IPS-20b (cell line): ENCODE measurements at regions not wholly inside any gene's neighbourhood (a gene's known extent, or its start where the extent isn't known, plus 50 kb on each side); places are given as distances from the start of the nearest gene placed in this dataset.
"Not testable (repeated sequence)": the region's sequence is repeated elsewhere in the genome, so short reads cannot be mapped to it uniquely, and the experiment has no call there.

Experiments used
- H3K27ac ChIP-seq: one replicate; pipeline ENCODE4 v1.5.1; 2013; ENCODE audit warnings: low read length
- H3K27me3 ChIP-seq: 2 replicates; pipeline ENCODE4 v1.6.1; 2013; ENCODE audit warnings: mild to moderate bottlenecking, low read length, inconsistent platforms; ENCODE audit not compliant: insufficient read depth
- H3K36me3 ChIP-seq: 2 replicates; pipeline ENCODE4 v1.6.1; 2013; ENCODE audit warnings: low read depth, mild to moderate bottlenecking, inconsistent platforms, low read length, moderate library complexity; ENCODE audit not compliant: insufficient read depth
- H3K4me1 ChIP-seq: 2 replicates; pipeline ENCODE4 v1.6.1; 2013; ENCODE audit warnings: mild to moderate bottlenecking, control low read depth, inconsistent platforms, low read length, moderate library complexity; ENCODE audit not compliant: insufficient read depth
- H3K4me3 ChIP-seq: 2 replicates; pipeline ENCODE4 v1.5.1; 2013; ENCODE audit warnings: mild to moderate bottlenecking, low read length, inconsistent platforms
- H3K9ac ChIP-seq: 2 replicates; pipeline ENCODE4 v1.6.1; 2013; ENCODE audit warnings: low read depth, mild to moderate bottlenecking, inconsistent platforms, low read length, moderate library complexity
- H3K9me3 ChIP-seq: 2 replicates; pipeline ENCODE4 v1.6.1; 2013; ENCODE audit warnings: mild to moderate bottlenecking, low read depth, low read length, inconsistent platforms; ENCODE audit not compliant: insufficient read depth

DNA sequence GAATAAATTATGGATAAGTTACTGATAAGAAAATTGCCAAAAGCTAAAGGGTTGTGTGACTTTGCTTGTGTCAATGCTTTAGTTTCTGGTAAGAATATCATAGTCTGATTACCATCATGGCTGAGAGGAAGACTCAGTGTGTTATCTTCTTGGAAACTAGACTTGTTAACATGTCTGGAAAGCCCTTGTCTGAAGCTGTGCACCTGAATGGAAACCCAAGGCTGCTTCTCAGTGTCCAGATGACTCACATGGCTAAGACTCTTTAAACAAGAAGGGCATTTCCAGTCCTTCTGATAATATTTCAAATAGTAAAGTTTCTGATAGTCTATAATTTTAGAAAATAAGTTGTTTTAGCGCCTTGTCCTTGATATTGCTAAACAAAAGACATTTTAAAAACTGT is 1092.7 kb downstream of the PLA2G4A start:
- Histone ChIP-seq H3K27ac (no peak overlapping the region), H3K27me3 (no peaks in the 10 kb centered on the region), H3K4me1 (no peaks in the 10 kb centered on the region), H3K36me3 (no peaks in the 10 kb centered on the region), H3K9me3 (no peaks in the 10 kb centered on the region), H3K4me3 (no peak overlapping the region), H3K9ac (no peak overlapping the region)

DNA sequence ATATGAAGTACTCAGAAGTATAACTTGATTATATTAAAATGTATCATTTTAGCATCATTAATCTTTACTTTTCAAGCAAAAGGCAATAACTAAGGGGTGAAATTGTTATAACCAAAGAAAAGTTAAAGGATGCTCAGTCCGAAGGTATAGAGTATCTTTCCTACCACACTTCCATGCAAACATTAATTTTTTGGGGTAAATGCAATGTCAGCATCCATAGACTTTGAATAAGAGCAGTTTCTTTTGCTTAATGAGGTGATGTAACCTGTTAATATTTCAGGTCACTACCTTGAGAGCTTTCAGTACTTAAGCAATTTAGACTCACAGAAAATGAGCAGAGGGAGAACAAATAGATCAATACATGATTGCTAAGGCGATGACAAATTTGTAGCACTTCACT is 1093.5 kb downstream of the PLA2G4A start:
- no peaks in the 10 kb centered on the region for H3K9me3 ChIP-seq
- H3K27ac ChIP-seq, result no peak overlapping the region
- no peaks in the 10 kb centered on the region for H3K27me3 ChIP-seq
- no peaks in the 10 kb centered on the region for H3K4me1 ChIP-seq
- H3K9ac ChIP-seq, result no peak overlapping the region
- no peak overlapping the region for H3K4me3 ChIP-seq
- H3K36me3 ChIP-seq, result no peaks in the 10 kb centered on the region

DNA sequence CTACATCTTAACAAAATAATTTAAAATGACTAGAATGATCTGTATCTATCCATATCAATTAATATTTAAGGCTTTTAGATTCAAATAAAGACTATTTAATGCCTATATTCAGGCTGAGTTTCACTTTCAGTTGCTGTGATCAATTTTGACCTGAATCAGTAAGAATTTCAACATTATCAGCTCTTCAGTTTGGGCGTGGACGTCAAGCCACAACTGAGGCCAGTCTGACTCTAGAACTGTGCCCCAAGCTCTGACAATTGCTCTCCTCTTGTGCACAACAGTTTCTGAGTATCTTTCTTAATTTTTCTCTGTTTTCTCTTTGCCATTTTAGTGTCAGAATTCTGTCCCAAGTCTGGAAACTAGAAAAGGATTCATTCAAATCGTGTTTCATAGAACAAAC is 1095.5 kb downstream of the PLA2G4A start:
- Histone ChIP-seq H3K9me3 (no peaks in the 10 kb centered on the region), H3K27ac (no peak overlapping the region), H3K4me3 (no peak overlapping the region), H3K27me3 (no peaks in the 10 kb centered on the region), H3K9ac (no peak overlapping the region), H3K36me3 (no peaks in the 10 kb centered on the region), H3K4me1 (peaks cover 8% of the 10 kb centered on the region; the same call in 1 of the 2 replicates)

DNA sequence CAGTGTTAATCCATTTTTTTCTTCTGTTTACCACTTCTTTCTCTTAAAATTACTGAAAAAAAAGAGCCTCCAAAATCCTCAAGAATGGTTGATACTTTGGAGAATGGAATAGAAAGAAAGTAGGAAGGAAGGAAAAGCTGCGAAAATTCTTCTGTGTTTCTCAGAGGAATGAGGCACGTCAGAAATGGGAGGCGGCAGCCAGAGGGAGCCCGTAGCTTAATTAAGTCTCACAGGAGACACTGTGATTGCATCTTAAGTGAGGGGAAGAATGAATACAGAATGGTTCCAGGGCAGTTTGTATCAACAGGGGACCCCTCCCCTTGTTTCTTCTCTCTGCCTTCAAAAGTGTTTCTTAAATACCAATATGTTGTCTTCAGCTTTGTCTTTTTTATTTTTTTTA is 1099.5 kb downstream of the PLA2G4A start:
- Histone ChIP-seq H3K36me3 (no peaks in the 10 kb centered on the region), H3K27me3 (no peaks in the 10 kb centered on the region), H3K27ac (no peak overlapping the region), H3K9ac (no peak overlapping the region), H3K4me3 (no peak overlapping the region), H3K4me1 (peaks cover 11% of the 10 kb centered on the region; the same call in 1 of the 2 replicates), H3K9me3 (no peaks in the 10 kb centered on the region)

DNA sequence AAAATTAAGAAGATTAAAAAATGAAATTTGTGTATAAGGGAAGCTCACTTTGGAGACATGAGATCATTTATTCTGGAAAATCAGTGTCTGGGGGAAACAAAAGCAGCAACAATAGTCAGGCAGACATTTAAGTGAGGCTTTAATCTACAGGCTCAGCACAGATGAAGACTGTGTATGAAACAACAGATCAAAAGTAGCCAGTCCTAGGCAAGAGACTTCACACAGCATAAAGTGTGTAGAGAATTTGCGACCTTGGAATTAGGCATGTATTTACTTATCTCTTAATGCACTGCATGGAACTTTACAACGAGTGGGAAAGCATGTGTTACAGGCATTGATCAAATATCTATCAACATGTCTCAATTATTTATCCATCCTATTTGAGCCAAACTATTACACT is 1099.9 kb downstream of the PLA2G4A start:
- Histone ChIP-seq H3K9me3 (no peaks in the 10 kb centered on the region), H3K27me3 (no peaks in the 10 kb centered on the region), H3K36me3 (no peaks in the 10 kb centered on the region), H3K4me1 (peaks cover 11% of the 10 kb centered on the region; the same call in 1 of the 2 replicates), H3K4me3 (no peak overlapping the region), H3K27ac (no peak overlapping the region), H3K9ac (no peak overlapping the region)

DNA sequence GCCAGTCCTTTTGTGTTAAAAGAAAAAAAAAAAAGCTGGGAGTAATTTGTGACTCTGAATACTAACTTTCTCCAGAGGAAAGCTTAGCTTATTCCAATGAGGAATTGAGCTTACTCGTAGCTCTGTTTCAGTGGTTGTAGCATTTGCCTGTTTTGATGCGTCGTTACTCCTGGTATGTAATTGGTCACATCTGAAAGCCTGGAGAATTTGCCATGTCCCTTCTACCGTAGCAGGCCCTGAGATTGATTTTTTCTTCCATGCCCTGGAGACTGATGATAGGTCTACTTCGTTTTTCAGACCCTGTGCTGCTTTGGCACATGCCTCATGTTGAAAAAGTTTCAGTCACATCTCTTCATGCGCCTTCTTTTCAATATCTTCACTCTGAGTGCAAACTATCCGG is 1103.0 kb downstream of the PLA2G4A start:
- H3K4me1 ChIP-seq, result peaks cover 11% of the 10 kb centered on the region; the same call in 1 of the 2 replicates
- no peaks in the 10 kb centered on the region for H3K36me3 ChIP-seq
- H3K27me3 ChIP-seq, result no peaks in the 10 kb centered on the region
- H3K9me3 ChIP-seq, result no peaks in the 10 kb centered on the region
- no peak overlapping the region for H3K27ac ChIP-seq
- no peak overlapping the region for H3K4me3 ChIP-seq
- no peak overlapping the region for H3K9ac ChIP-seq

DNA sequence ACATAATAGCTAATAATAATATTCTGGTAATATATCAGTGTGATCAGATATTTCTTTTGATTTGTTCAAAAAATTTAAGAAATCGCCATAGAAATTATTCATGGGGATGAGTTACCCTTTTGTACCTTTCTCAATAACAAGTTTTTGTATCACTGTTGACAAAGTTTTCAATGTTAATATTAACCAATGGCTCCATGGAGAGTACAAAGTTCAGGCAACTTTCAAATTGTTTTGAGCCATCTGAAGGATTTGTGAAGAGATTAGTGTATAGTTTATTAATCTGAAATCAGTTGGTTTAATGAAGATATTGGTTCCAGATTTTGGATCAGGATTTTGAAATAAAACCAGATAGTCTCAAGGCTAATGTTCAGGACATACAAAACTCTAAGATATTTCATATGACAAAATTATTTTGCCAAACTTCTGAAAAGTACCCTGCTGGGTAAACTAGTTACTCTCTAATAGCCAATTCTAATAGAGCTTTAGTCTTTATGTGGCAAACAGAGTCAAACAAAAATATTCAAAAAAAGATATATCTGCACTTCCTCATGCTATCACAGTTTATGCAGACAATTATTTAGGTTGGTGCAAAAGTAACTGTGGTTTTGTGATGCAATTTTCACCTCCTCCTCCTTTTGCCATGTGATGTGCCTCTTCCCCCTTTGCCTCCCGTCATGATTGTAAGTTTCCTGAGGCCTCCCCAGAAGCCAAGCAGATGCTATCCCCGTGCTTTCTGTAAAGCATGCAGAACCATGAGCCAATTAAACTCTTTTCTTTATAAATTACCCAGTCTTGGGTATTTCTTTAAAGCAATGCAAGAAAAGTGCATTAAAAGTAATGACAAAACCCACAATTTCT is 1105.0 kb downstream of the PLA2G4A start:
- H3K27me3 ChIP-seq, result no peaks in the 10 kb centered on the region
- H3K4me1 ChIP-seq, result peaks cover 8% of the 10 kb centered on the region; the same call in 1 of the 2 replicates
- H3K27ac ChIP-seq, result no peak overlapping the region
- H3K9ac ChIP-seq, result no peak overlapping the region
- H3K9me3 ChIP-seq, result no peaks in the 10 kb centered on the region
- no peaks in the 10 kb centered on the region for H3K36me3 ChIP-seq
- H3K4me3 ChIP-seq, result no peak overlapping the region

DNA sequence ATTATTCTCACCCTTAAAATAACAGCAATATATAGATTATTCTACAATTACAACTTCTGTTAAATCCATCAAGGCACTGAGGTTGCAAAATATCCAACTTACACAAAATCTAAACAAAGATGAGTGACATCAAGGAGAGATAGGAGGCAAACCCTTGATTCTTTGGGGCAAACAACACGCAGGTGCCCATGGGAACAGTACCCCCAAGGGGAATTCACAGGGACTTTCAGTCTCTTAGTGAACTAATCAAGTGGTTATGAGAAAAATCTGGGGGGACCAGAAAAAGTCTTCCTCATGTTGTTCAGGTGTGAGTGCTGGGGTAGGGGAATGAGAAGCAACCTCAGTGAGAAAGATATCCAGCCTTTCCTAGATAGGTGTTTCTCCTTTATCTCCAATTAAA is 1107.9 kb downstream of the PLA2G4A start:
- H3K27me3 ChIP-seq, result no peaks in the 10 kb centered on the region
- no peaks in the 10 kb centered on the region for H3K4me1 ChIP-seq
- no peaks in the 10 kb centered on the region for H3K36me3 ChIP-seq
- H3K4me3 ChIP-seq, result no peak overlapping the region
- no peak overlapping the region for H3K27ac ChIP-seq
- no peak overlapping the region for H3K9ac ChIP-seq
- H3K9me3 ChIP-seq, result no peaks in the 10 kb centered on the region

DNA sequence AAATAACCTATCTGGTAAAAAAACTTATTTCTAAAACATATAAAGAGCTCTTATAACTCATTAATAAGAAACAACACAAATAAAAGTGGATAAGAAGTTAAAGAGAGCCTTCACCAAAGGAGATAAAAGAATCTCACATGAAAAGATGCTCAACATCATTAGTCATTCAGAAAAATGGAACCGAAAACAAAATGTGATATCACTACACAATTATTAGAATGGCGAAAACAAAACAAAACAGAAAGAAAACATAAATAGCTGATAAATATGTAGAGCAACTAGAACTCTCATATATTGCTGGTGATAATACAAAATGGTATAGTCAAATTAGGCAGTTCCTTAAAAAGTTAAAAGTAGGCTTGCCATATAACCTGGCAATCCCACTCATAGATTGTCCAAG is 1109.3 kb downstream of the PLA2G4A start:
- Histone ChIP-seq H3K27ac (no peak overlapping the region), H3K27me3 (no peaks in the 10 kb centered on the region), H3K36me3 (no peaks in the 10 kb centered on the region), H3K4me1 (no peaks in the 10 kb centered on the region), H3K9ac (no peak overlapping the region), H3K4me3 (no peak overlapping the region), H3K9me3 (no peaks in the 10 kb centered on the region)

DNA sequence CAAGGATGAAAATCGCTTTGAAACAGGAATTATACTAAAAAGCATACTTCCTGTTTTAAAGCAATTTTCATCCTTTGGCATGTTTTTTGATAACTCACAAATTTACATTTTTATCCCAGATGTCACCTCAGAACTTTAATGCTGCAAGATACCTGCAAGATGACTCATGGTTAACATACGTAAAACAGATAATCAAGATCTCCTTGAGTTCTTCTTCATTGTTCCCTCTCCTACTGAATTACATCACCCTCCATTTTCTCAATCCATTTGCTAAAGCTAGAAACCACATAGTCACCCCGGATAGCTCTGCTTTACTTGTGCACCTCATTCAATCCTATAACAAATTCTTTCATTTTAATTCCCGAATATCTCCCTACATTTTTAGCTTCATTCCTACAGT is 1114.2 kb downstream of the PLA2G4A start:
- H3K4me1 ChIP-seq, result no peaks in the 10 kb centered on the region
- H3K27me3 ChIP-seq, result no peaks in the 10 kb centered on the region
- H3K27ac ChIP-seq, result peak overlapping the region; percentile 8
- H3K9ac ChIP-seq, result no peak overlapping the region
- peaks cover 9% of the 10 kb centered on the region for H3K9me3 ChIP-seq
- H3K4me3 ChIP-seq, result no peak overlapping the region
- no peaks in the 10 kb centered on the region for H3K36me3 ChIP-seq

DNA sequence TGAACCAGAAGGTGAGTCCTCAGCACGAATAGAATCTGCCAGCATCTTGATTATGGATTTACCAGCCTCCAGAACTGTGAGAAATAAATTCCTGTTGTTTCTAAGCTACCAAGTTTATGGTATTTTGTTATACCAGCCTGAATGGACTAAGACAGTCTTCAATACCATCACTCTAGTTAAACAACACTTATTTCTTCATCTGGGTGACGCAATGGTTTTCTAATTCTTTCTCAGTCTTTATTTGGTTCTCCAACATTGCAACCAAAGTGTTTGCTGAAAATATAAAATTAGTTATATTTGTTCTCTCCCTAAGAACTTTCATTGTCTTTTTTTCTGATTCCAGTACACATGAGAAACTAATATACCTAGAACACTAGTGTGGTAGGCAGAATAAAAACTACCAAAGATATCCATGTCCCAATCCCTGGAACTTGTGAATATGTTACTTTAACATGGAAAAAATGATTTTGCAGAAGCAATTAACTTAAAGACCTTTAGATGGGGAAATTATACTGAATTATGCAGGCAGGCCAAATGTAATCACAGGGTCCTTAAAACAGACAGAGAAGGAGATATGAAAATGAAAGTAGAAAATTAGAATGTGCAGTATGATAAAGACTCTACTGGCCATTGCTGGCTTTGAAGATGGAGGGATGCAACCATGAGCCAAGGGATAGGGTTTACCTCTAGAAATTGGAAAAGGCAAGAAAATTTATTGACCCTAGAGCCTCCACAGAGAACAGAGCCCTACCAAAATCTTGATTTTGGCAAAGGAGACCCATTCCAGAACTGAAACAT is 1115.1 kb downstream of the PLA2G4A start:
- Histone ChIP-seq H3K9ac (no peak overlapping the region), H3K4me1 (no peaks in the 10 kb centered on the region), H3K4me3 (no peak overlapping the region), H3K27ac (peak overlapping the region; percentile 8), H3K27me3 (no peaks in the 10 kb centered on the region), H3K36me3 (no peaks in the 10 kb centered on the region), H3K9me3 (peaks cover 9% of the 10 kb centered on the region)

DNA sequence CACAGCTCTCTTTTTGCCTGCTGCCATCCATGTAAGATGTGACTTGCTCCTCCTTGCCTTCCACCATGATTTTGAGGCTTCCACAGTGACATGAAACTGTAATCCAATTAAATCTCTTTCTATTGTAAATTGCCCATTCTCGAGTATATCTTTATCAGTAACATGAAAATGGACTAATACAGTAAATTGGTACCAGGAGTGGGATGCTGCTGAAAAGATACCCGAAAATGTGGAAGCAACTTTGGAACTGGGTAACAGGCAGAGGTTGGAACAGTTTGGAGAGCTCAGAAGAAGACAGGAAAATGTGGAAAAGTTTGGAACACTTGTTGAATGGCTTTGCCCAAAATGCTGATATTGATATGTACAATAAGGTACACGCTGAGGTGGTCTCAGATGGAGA is 1117.9 kb downstream of the PLA2G4A start:
- H3K4me1 ChIP-seq, result not testable (repeated sequence)
- peaks cover 12% of the 10 kb centered on the region for H3K9me3 ChIP-seq

More for the DNA sequence above, 1117.9 kb downstream of the PLA2G4A start:
- H3K27ac ChIP-seq, H3K27me3 ChIP-seq, H3K4me3 ChIP-seq, H3K9ac ChIP-seq, H3K36me3 ChIP-seq: not testable (repeated sequence)
